SK-N-SH treated with all-trans-retinoic acid at 6 μM for 48 hours (cell line): ENCODE measurements at regions not wholly inside any gene's neighbourhood (a gene's known extent, or its start where the extent isn't known, plus 50 kb on each side); places are given as distances from the start of the nearest gene placed in this dataset.

Experiments
- ATAC-seq: fragments of 200-7000 bp; cut with Tn5 transposase; 3 replicates; pipeline ENCODE4 v1.9.1; 2020; ENCODE audit warnings: mild to moderate bottlenecking, moderate library complexity
- ARNTL ChIP-seq: fragments of 450-650 bp; formaldehyde crosslinking; IDR thresholded peaks from 2 replicates; pipeline ENCODE4 v1.5.0; 2020; ENCODE audit warnings: low read depth, mild to moderate bottlenecking, moderate library complexity, borderline replicate concordance
- BACH2 ChIP-seq: fragments of 250-450 bp; sonication (Bioruptor Pico); IDR thresholded peaks from 2 replicates; pipeline ENCODE4 v1.9.0; 2021; ENCODE audit warnings: mild to moderate bottlenecking, borderline replicate concordance
- ISL1 ChIP-seq: fragments of 250-450 bp; sonication (Bioruptor Pico); IDR thresholded peaks from 2 replicates; pipeline ENCODE4 v2.1.2; 2022; ENCODE audit warnings: mild to moderate bottlenecking, moderate library complexity
- OSR1 ChIP-seq: fragments of 250-450 bp; sonication (Bioruptor Pico); IDR thresholded peaks from 2 replicates; pipeline ENCODE4 v1.8.0; 2022; ENCODE audit warnings: moderate library complexity, mild to moderate bottlenecking, inconsistent platforms
- PPARA ChIP-seq: fragments of 250-450 bp; sonication (Bioruptor Pico); IDR thresholded peaks from 2 replicates; pipeline ENCODE4 v1.5.0; 2020; ENCODE audit warnings: mild to moderate bottlenecking, borderline replicate concordance
- RARB ChIP-seq: fragments of 250-450 bp; sonication (Bioruptor Pico); IDR thresholded peaks from 2 replicates; pipeline ENCODE4 v1.8.0; 2021; ENCODE audit warnings: mild to moderate bottlenecking, moderate library complexity
- SNAI2 ChIP-seq: fragments of 250-450 bp; sonication (Bioruptor Pico); IDR thresholded peaks from 2 replicates; pipeline ENCODE4 v1.5.0; 2020; ENCODE audit warnings: mild to moderate bottlenecking, moderate library complexity
- TCF4 ChIP-seq: fragments of 250-450 bp; sonication (Bioruptor Pico); IDR thresholded peaks from 2 replicates; pipeline ENCODE4 v1.8.0; 2021; ENCODE audit warnings: mild to moderate bottlenecking, moderate library complexity, borderline replicate concordance
- TOX ChIP-seq: fragments of 250-450 bp; sonication (Bioruptor Pico); IDR thresholded peaks from 2 replicates; pipeline ENCODE4 v1.8.0; 2021; ENCODE audit warnings: mild to moderate bottlenecking, moderate library complexity, borderline replicate concordance
- ZC3H10 ChIP-seq: fragments of 250-450 bp; sonication (Bioruptor Pico); IDR thresholded peaks from 2 replicates; pipeline ENCODE4 v1.5.1; 2021; ENCODE audit warnings: mild to moderate bottlenecking, moderate library complexity
- ZFP3 ChIP-seq: fragments of 250-450 bp; sonication (Bioruptor Pico); IDR thresholded peaks from 2 replicates; pipeline ENCODE4 v1.5.0; 2020; ENCODE audit warnings: mild to moderate bottlenecking, moderate library complexity
- ZNF565 ChIP-seq: fragments of 450-650 bp; formaldehyde crosslinking; conservative IDR thresholded peaks from 2 replicates; pipeline ENCODE4 v1.5.0; 2020; ENCODE audit warnings: low read depth, mild to moderate bottlenecking, moderate library complexity
- ZNF70 ChIP-seq: fragments of 450-650 bp; formaldehyde crosslinking; IDR thresholded peaks from 2 replicates; pipeline ENCODE4 v1.5.0; 2020; ENCODE audit warnings: mild to moderate bottlenecking, moderate library complexity
- TF ChIP-seq, protein P1 (sequence below): fragments of 250-450 bp; sonication (Bioruptor Pico); IDR thresholded peaks from 2 replicates; pipeline ENCODE4 v1.8.0; 2021; ENCODE audit warnings: low read depth, mild to moderate bottlenecking, moderate library complexity, borderline replicate concordance
- TF ChIP-seq, protein P2 (sequence below): fragments of 250-450 bp; sonication (Bioruptor Pico); IDR thresholded peaks from 2 replicates; pipeline ENCODE4 v1.8.0; 2020; ENCODE audit warnings: mild to moderate bottlenecking, moderate library complexity, borderline replicate concordance
- TF ChIP-seq, protein P3 (sequence below): fragments of 250-450 bp; sonication (Bioruptor Pico); IDR thresholded peaks from 2 replicates; pipeline ENCODE4 v1.5.0; 2020; ENCODE audit warnings: mild to moderate bottlenecking, moderate library complexity
- TF ChIP-seq, protein P4 (sequence below): fragments of 250-450 bp; sonication (Bioruptor Pico); IDR thresholded peaks from 2 replicates; pipeline ENCODE4 v1.5.1; 2020; ENCODE audit warnings: low read depth, mild to moderate bottlenecking, moderate library complexity

DNA sequence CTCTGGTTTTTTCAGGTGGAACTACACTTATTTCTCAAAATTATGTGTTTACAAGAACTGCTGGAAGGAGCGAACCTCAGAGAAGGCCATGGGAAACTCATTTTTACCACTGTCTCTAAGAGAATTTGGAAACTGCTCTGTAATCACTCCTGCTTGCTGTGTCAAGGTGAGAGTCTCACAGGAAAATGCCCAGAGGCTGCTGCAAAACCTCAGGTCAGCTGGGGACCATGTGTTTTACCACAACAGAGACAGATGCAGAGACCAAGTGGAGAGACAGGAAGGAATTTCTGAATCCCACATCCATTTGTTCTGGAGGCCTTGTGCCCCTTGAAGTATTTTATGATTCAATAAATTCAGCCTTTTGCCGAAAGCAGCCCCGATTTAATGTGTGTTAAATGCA is 743.8 kb upstream of the SLC10A2 start:
- no peak for ATAC-seq
- TF ChIP-seq ZFP3 (CRISPR knock-in tag) (no peak), PPARA (CRISPR knock-in tag) (no peak), ZC3H10 (no peak), RARB (CRISPR knock-in tag) (no peak), SNAI2 (CRISPR knock-in tag) (no peak), TCF4 (no peak), BACH2 (CRISPR knock-in tag) (no peak), ZNF70 (CRISPR knock-in tag) (no peak), ARNTL (CRISPR knock-in tag) (no peak), ZNF565 (CRISPR knock-in tag) (no peak), OSR1 (CRISPR knock-in tag) (no peak)
- TF ChIP-seq, protein P1, sequence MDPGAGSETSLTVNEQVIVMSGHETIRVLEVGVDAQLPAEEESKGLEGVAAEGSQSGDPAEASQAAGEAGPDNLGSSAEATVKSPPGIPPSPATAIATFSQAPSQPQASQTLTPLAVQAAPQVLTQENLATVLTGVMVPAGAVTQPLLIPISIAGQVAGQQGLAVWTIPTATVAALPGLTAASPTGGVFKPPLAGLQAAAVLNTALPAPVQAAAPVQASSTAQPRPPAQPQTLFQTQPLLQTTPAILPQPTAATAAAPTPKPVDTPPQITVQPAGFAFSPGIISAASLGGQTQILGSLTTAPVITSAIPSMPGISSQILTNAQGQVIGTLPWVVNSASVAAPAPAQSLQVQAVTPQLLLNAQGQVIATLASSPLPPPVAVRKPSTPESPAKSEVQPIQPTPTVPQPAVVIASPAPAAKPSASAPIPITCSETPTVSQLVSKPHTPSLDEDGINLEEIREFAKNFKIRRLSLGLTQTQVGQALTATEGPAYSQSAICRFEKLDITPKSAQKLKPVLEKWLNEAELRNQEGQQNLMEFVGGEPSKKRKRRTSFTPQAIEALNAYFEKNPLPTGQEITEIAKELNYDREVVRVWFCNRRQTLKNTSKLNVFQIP (CRISPR knock-in tag) = no peak
- TF ChIP-seq, protein P2, sequence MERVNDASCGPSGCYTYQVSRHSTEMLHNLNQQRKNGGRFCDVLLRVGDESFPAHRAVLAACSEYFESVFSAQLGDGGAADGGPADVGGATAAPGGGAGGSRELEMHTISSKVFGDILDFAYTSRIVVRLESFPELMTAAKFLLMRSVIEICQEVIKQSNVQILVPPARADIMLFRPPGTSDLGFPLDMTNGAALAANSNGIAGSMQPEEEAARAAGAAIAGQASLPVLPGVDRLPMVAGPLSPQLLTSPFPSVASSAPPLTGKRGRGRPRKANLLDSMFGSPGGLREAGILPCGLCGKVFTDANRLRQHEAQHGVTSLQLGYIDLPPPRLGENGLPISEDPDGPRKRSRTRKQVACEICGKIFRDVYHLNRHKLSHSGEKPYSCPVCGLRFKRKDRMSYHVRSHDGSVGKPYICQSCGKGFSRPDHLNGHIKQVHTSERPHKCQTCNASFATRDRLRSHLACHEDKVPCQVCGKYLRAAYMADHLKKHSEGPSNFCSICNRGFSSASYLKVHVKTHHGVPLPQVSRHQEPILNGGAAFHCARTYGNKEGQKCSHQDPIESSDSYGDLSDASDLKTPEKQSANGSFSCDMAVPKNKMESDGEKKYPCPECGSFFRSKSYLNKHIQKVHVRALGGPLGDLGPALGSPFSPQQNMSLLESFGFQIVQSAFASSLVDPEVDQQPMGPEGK (CRISPR knock-in tag) = no peak
- TF ChIP-seq, protein P3, sequence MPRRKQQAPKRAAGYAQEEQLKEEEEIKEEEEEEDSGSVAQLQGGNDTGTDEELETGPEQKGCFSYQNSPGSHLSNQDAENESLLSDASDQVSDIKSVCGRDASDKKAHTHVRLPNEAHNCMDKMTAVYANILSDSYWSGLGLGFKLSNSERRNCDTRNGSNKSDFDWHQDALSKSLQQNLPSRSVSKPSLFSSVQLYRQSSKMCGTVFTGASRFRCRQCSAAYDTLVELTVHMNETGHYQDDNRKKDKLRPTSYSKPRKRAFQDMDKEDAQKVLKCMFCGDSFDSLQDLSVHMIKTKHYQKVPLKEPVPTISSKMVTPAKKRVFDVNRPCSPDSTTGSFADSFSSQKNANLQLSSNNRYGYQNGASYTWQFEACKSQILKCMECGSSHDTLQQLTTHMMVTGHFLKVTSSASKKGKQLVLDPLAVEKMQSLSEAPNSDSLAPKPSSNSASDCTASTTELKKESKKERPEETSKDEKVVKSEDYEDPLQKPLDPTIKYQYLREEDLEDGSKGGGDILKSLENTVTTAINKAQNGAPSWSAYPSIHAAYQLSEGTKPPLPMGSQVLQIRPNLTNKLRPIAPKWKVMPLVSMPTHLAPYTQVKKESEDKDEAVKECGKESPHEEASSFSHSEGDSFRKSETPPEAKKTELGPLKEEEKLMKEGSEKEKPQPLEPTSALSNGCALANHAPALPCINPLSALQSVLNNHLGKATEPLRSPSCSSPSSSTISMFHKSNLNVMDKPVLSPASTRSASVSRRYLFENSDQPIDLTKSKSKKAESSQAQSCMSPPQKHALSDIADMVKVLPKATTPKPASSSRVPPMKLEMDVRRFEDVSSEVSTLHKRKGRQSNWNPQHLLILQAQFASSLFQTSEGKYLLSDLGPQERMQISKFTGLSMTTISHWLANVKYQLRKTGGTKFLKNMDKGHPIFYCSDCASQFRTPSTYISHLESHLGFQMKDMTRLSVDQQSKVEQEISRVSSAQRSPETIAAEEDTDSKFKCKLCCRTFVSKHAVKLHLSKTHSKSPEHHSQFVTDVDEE (CRISPR knock-in tag) = no peak
- TF ChIP-seq, protein P4, sequence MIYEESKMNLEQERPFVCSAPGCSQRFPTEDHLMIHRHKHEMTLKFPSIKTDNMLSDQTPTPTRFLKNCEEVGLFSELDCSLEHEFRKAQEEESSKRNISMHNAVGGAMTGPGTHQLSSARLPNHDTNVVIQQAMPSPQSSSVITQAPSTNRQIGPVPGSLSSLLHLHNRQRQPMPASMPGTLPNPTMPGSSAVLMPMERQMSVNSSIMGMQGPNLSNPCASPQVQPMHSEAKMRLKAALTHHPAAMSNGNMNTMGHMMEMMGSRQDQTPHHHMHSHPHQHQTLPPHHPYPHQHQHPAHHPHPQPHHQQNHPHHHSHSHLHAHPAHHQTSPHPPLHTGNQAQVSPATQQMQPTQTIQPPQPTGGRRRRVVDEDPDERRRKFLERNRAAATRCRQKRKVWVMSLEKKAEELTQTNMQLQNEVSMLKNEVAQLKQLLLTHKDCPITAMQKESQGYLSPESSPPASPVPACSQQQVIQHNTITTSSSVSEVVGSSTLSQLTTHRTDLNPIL (CRISPR knock-in tag) = no peak

DNA sequence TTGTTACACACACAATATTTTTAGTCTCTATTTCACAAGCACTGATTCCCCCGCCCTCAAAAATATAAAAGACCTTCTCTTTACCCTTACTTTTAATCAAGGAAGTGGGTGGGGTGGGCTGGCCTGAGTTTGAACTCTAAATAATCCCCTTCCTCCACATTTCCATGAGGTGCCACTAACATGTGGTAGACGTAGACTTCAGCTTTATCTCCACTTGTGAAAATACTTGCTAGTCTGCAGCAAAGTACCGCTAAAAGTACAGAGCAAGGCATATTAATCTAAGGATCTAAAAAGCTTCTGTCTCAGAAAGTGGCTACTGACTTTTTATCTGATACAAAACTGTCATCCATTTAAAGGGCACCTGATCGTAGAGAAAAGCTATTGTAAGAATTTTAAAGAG is 739.6 kb upstream of the SLC10A2 start:
- ATAC-seq = no peak
- TF ChIP-seq, protein P1 (CRISPR knock-in tag) = no peak
- TF ChIP-seq BACH2 (CRISPR knock-in tag) (0 out of 2 replicates have a peak, but pooled peaks have one; percentile 7), PPARA (CRISPR knock-in tag) (no peak), ZC3H10 (no peak), ISL1 (peak; percentile 19; the same call in 1 of the 2 replicates), TCF4 (peak; percentile 61)
- TF ChIP-seq, protein P3 (CRISPR knock-in tag) = no peak

DNA sequence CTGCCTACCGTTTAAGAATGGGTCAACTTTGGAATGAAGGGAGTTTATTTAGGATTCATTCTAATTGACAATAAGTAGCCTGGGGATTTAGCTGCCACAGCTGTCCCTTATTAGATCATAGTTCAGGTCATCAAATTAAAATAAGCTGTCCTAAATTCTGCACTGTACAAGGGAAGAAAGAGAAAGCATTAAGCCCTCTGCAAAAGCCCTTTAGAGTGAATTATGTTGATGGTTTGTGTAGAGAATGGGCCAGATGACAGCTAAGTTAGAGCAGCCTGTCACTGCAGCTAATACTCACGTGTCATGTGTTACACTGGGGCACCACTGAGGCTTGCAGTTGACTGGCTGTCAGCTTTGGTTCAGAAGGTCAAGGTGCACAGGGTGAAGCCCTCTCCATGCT is 737.1 kb upstream of the SLC10A2 start:
- ATAC-seq = no peak; the same call in 2 of the 3 replicates
- 0 out of 2 replicates have a peak, but pooled peaks have one; percentile 26 for TF ChIP-seq ISL1
- TF ChIP-seq TCF4 = peak; percentile 74; the same call in 1 of the 2 replicates
- TF ChIP-seq TOX = no peak
- TF ChIP-seq, protein P3 (CRISPR knock-in tag) = peak; percentile 72
